Upper lobe of left lung (tissue), 4 donors: ENCODE measurements at regions not wholly inside any gene's neighbourhood (a gene's known extent, or its start where the extent isn't known, plus 50 kb on each side); places are given as distances from the start of the nearest gene placed in this dataset.

Experiments used
- POLR2A ChIP-seq, 4 donors: fragments of 450-650 bp; IDR thresholded peaks; one replicate each; pipeline ENCODE4 v1.5.1; 2016 to 2017; ENCODE audit warnings: antibody characterized with exemption in 4 of 4, mild to moderate bottlenecking in 2 of 4
- POLR2AphosphoS5 ChIP-seq, 2 donors: sonication (generic); formaldehyde crosslinking; IDR thresholded peaks; one replicate each; pipeline ENCODE4 v1.5.1; 2017; ENCODE audit warnings: antibody characterized with exemption in 2 of 2

DNA sequence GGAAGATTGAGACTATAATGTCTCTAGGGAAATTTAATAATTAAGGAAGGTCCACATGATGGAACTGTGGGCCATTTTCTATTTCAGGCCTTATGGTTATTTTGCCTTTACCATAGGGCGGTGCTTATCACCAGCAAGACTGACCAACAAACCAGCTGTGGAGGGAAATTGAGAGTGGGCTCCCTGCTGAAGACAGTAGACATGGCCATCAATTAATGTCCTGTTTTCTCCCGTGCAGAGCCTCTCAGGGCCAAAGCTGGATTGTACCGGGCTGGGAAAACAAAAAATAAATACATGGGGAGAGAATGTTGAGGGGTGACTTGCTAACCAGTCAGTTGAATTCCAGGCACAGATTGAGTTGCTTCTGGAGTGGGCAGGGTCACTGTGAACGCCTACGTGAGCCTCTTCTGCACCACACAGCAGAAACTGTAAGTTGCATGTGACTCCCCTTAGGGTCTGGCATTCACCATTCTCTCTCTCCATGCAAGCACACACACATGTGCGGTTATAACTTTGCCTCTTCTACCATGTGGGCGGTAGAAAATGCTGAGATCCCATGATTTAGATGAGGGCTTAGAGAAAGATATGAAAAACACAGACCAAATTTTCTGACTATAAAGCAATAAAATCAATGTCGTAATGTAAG lies 128.5 kb downstream of the COPS8 start:
- TF ChIP-seq POLR2A (IDR thresholded peaks at IDR 0.05) (no peak), POLR2AphosphoS5 (IDR thresholded peaks at IDR 0.05) (no peak)
